Central memory CD8-positive, alpha-beta T cell (primary cell): ENCODE measurements at regions not wholly inside any gene's neighbourhood (a gene's known extent, or its start where the extent isn't known, plus 50 kb on each side); places are given as distances from the start of the nearest gene placed in this dataset.

Experiments
- ATAC-seq: fragments of 150-1000 bp; cut with Tn5 transposase; replicated peaks from 2 replicates; pipeline ENCODE4 v1.10.0; 2022; ENCODE audit warnings: mild to moderate bottlenecking, moderate FRiP score, moderate number of reproducible peaks; ENCODE audit not compliant: poor library complexity, severe bottlenecking; ENCODE audit errors: extremely low read depth
- DNase-seq, 2 donors: peaks; one replicate each; pipeline ENCODE4 v3.0.0; 2021; ENCODE audit warnings: low spot score in 2 of 2
- H3K27ac Mint-ChIP-seq: one replicate; pipeline ENCODE4 v1.8.0; 2022; ENCODE audit warnings: low read depth, mild to moderate bottlenecking, moderate library complexity, mixed read lengths
- H3K27me3 Mint-ChIP-seq: one replicate; pipeline ENCODE4 v1.8.0; 2022; ENCODE audit warnings: mixed read lengths
- H3K36me3 Mint-ChIP-seq: one replicate; pipeline ENCODE4 v1.8.0; 2022; ENCODE audit warnings: mild to moderate bottlenecking, moderate library complexity, mixed read lengths; ENCODE audit not compliant: insufficient read depth
- H3K4me1 Mint-ChIP-seq: one replicate; pipeline ENCODE4 v1.8.0; 2022; ENCODE audit warnings: mixed read lengths
- H3K4me3 Mint-ChIP-seq: one replicate; pipeline ENCODE4 v1.8.0; 2022; ENCODE audit warnings: mild to moderate bottlenecking, moderate library complexity, mixed read lengths
- H3K9me3 Mint-ChIP-seq: one replicate; pipeline ENCODE4 v1.8.0; 2022; ENCODE audit warnings: mixed read lengths

DNA sequence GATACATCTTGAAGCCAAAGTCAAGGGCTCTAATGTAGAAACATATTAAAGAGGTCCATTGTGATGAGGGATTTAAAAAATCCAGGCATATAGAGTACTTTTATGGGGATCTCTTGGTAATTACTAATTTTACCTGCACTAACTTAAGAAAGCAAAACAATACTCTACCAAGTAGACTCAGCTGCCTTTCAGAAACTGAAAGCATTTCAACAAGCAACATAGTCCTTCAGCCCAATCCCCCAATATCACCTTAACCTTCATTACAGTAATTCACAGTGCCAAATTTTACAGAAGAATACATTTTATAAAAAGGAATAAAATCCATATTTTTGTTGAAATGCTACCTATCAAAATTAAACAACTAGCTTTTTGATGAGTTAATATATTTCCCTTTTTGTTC lies 422.9 kb downstream of the DTHD1 start:
- H3K27ac Mint-ChIP-seq = no peak overlapping the region
- no peak overlapping the region for H3K4me3 Mint-ChIP-seq
- H3K9me3 Mint-ChIP-seq = peaks cover 12% of the 10 kb centered on the region
- no peaks in the 10 kb centered on the region for H3K27me3 Mint-ChIP-seq
- H3K36me3 Mint-ChIP-seq = no peaks in the 10 kb centered on the region
- DNase-seq = no peak
- H3K4me1 Mint-ChIP-seq = no peaks in the 10 kb centered on the region
- no peak for ATAC-seq

DNA sequence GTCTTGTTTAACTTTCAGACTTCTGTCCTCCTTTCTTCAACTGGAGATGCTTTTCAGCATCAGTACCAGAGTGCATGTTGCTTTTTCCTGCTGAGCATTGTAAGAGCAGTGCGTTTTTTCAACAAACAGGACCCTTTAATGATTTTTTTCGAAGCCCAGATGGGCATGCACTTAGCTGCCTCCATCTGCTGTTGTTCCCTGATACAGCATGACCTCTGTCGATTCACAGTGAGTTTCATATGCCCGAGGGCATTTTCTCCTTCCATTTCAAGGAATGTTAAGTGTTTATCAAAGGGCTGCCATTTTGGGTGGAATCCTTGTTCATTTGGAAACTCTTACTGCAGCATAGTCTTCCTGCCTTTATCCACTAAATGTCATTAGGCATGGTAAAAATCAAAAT lies 428.6 kb downstream of the DTHD1 start:
- DNase-seq (no peak), ATAC-seq (no peak)
- peaks cover 11% of the 10 kb centered on the region for H3K9me3 Mint-ChIP-seq
- H3K27ac Mint-ChIP-seq = no peak overlapping the region
- H3K4me3 Mint-ChIP-seq = no peak overlapping the region
- no peaks in the 10 kb centered on the region for H3K4me1 Mint-ChIP-seq
- no peaks in the 10 kb centered on the region for H3K27me3 Mint-ChIP-seq
- no peaks in the 10 kb centered on the region for H3K36me3 Mint-ChIP-seq

DNA sequence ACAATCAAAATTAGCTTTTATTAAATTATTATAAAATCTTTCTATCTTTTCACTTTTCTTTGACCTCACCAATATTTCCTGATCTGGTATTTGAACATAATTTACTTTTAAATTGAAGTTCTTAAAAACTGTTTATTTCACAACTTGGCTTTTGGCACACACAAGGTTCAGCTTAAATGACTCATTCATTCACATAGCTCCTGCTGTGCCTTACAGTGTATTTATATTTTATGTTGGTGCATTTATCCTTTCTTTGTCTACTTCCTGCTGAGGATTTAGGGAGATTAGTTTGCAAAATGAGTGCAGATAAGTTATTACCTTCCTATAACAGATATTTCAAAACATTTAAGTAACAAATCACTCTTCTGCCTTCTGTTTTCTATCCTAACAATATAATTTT lies 430.6 kb downstream of the DTHD1 start:
- H3K27ac Mint-ChIP-seq = no peak overlapping the region
- H3K4me1 Mint-ChIP-seq = no peaks in the 10 kb centered on the region
- H3K27me3 Mint-ChIP-seq = no peaks in the 10 kb centered on the region
- peaks cover 11% of the 10 kb centered on the region for H3K9me3 Mint-ChIP-seq
- no peak overlapping the region for H3K4me3 Mint-ChIP-seq
- DNase-seq (no peak), ATAC-seq (no peak)
- H3K36me3 Mint-ChIP-seq = no peaks in the 10 kb centered on the region

DNA sequence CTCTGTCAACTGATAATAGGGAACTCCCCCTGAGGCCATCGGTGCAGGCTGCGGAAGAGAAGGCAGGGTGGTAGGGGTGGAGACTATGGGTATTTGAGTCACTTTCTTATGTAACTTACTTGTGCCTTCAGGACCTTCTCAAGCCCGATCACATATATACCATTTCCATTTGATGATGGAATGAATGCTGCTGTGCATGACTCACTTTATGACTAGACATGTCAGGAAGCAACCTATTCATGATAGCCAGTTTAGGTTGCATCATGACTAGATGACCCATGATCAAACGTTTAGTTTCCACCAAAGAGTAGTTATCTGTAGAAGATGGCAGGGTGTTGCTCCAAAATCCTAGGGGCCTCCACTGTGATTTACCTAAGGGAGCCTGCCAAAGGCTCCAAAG lies 435.5 kb downstream of the DTHD1 start:
- ATAC-seq (no peak), DNase-seq (no peak)
- Mint-ChIP-seq H3K4me3 (no peak overlapping the region), H3K4me1 (no peaks in the 10 kb centered on the region), H3K36me3 (no peaks in the 10 kb centered on the region), H3K27me3 (no peaks in the 10 kb centered on the region), H3K27ac (no peak overlapping the region), H3K9me3 (peaks cover 6% of the 10 kb centered on the region)

DNA sequence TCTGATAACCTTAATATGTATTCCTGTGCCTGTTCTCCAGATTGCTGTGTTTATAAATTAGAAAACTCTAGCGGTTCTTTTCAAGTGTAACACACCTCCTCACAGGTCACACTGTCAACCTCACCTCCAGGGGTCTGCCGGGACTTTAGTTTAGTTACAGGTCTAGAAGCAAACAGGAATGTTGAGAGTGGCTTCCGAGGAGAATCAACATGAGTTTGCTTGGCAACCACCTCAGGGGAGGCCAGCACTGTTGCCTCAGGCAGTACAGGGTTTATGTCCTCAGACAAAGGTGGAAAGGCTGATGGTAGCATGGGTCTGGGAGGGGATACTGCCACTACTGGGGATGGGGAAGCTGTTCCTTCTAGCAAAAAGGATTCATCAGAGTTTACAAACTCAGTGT lies 438.0 kb downstream of the DTHD1 start:
- no peaks in the 10 kb centered on the region for H3K36me3 Mint-ChIP-seq
- ATAC-seq = no peak
- no peak overlapping the region for H3K4me3 Mint-ChIP-seq
- no peaks in the 10 kb centered on the region for H3K27me3 Mint-ChIP-seq
- H3K4me1 Mint-ChIP-seq = no peaks in the 10 kb centered on the region
- peaks cover 3% of the 10 kb centered on the region for H3K9me3 Mint-ChIP-seq
- no peak overlapping the region for H3K27ac Mint-ChIP-seq
- no peak for DNase-seq

DNA sequence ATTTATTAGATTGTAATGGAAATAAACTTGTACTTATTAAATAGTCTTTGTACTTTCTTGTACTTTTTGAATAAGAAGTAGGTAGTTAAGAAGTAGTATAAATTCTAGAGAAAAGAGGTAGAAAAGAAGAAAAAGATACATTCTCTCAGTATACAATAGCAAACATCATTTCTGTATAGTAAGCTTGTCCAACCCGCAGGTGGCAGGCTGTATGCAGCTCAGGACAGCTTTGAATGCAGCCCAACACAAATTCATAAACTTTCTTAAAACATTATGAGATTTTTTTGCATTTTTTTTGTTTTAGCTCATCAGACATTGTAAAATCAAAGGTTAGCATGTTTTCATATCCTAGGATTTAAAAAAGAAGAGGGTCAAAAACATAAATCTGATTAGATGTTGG lies 441.6 kb downstream of the DTHD1 start:
- H3K9me3 Mint-ChIP-seq = peaks cover 5% of the 10 kb centered on the region
- H3K4me1 Mint-ChIP-seq = no peaks in the 10 kb centered on the region
- no peak for ATAC-seq
- no peak overlapping the region for H3K27ac Mint-ChIP-seq
- DNase-seq = no peak
- H3K36me3 Mint-ChIP-seq = no peaks in the 10 kb centered on the region
- H3K4me3 Mint-ChIP-seq = no peak overlapping the region
- H3K27me3 Mint-ChIP-seq = no peaks in the 10 kb centered on the region

DNA sequence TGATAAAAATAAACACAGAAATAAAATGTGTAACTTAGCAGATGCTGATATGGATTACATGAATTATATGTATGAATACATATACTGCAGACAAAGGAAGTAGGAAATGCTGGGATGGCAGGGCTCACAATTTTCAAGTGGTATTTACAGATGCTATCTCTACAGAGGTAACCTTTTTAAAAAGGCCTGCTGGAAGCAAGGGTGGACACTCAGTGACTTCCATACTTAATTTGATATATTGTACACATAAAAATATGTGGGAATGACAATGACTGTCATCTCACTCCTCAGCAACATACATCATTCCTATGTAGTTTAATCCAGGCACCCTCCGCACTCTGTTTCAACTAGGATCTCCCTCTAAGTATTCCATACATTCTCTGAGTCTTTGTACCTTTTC lies 452.9 kb downstream of the DTHD1 start:
- DNase-seq (no peak), ATAC-seq (no peak)
- Mint-ChIP-seq H3K27me3 (no peaks in the 10 kb centered on the region), H3K27ac (no peak overlapping the region), H3K9me3 (peaks cover 6% of the 10 kb centered on the region), H3K36me3 (no peaks in the 10 kb centered on the region), H3K4me1 (no peaks in the 10 kb centered on the region), H3K4me3 (no peak overlapping the region)

DNA sequence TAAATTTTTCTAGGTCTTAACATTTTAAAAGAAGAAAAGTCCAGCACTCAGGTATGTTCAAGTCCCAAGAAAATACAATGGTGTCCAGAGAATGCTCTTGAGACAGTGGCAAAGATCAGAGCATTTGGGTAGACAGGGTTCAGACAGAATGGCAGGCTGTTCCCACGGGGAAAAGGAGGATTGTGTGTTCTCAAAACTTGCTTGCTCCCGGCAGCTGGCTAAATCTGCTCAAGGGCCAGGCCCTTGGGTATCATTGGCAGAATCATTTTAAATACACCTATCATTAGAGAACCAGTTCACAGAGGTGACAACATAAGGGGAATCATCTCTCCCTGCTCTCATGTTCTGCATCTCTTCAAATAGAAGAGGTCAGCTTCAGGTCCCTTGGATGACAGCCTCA lies 456.3 kb downstream of the DTHD1 start:
- ATAC-seq (no peak), DNase-seq (no peak)
- Mint-ChIP-seq H3K27me3 (no peaks in the 10 kb centered on the region), H3K4me1 (no peaks in the 10 kb centered on the region), H3K36me3 (no peaks in the 10 kb centered on the region), H3K27ac (no peak overlapping the region), H3K9me3 (no peaks in the 10 kb centered on the region), H3K4me3 (no peak overlapping the region)

DNA sequence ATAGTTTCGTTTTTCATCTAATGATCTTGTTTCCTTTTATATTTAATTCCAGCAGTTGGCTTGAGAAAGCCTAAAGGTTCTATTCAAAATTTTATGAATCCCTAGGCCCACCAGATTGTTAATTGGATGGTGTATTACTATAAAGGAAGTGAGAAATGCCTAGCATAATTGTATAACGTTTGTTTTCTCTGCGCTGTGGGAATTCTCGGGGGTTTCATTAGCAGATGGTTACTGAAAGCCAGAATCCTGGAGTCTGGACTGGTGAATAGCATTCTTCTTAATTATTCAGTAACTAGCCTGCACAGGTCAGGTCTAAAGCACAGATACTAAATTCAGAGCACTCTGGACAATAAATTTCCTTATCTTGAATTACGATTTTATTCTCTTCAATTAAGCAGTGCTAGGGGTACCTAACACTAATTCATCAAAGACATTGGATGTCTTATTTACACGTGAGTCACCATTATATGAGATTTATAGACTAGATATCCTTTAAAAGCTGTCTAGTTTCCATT lies 459.4 kb downstream of the DTHD1 start:
- H3K9me3 Mint-ChIP-seq = no peaks in the 10 kb centered on the region
- no peaks in the 10 kb centered on the region for H3K36me3 Mint-ChIP-seq
- H3K4me3 Mint-ChIP-seq = no peak overlapping the region
- ATAC-seq = no peak
- no peaks in the 10 kb centered on the region for H3K27me3 Mint-ChIP-seq
- H3K27ac Mint-ChIP-seq = no peak overlapping the region
- H3K4me1 Mint-ChIP-seq = no peaks in the 10 kb centered on the region
- no peak for DNase-seq

DNA sequence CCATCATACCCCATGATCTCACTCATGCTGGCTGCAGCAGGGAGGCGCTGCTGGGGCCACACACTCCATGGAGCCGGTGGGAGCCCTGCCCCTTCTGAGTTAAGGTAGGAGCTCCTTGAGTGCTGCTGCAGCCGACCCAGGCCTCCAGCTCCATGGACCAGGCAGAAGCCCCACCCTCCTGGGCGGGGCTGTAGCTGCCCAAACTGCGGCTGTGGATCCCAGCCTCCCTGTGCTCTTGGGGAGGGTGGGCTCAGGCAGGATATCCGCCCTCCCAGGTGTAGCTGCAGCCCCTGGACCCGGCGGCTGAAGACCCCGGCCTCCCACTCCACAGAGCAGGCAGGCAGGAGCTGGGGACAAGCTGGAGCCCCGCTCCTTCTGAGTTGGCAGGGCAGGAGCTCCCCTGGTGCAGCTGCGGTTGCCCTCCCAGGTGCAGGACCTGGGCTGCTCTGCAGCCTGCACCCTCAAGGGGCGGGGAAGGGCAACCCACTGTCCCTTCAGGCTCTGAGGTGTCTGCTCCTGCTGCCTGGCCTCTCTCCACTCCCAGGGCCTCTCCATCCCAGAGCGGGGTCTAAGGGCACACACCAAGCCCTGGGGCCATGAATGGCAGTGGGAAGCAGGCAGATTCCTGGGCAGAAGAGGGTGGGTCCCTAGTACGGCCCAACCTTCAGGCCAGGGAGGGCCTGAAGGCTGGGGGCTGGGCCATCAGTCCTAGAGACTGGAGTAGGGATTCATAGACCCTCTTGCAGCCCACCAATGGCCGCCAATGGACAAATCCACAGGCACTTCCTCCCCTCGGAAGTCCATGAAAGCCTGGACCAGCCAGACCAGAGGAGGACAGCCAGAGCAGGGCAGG lies 466.1 kb downstream of the DTHD1 start:
- DNase-seq (no peak), ATAC-seq (no peak)
- Mint-ChIP-seq H3K27ac (no peak overlapping the region), H3K36me3 (no peaks in the 10 kb centered on the region), H3K4me1 (no peaks in the 10 kb centered on the region), H3K9me3 (no peaks in the 10 kb centered on the region), H3K4me3 (no peak overlapping the region), H3K27me3 (no peaks in the 10 kb centered on the region)

DNA sequence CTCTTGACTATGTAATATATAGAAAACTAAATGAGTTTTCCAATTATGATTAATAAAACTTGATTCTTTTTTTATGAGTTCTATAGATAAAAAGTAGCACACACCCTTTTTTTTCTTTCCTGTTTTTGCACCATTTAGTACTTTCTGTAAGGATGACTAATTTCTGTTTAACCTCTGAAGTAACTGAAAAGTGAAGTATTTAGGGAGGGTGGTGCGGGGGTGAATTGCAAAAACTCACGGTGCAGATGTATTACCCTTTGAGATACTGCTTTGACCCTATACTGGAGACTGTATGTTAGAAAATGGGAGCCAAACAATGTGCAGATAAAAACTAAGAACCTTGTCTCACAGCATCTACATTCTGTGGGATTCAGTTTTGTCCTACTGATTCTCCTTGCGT lies 471.6 kb downstream of the DTHD1 start:
- H3K27ac Mint-ChIP-seq = no peak overlapping the region
- ATAC-seq = no peak
- DNase-seq = no peak
- H3K36me3 Mint-ChIP-seq = no peaks in the 10 kb centered on the region
- H3K4me1 Mint-ChIP-seq = no peaks in the 10 kb centered on the region
- no peak overlapping the region for H3K4me3 Mint-ChIP-seq
- no peaks in the 10 kb centered on the region for H3K27me3 Mint-ChIP-seq
- peaks cover 2% of the 10 kb centered on the region for H3K9me3 Mint-ChIP-seq

DNA sequence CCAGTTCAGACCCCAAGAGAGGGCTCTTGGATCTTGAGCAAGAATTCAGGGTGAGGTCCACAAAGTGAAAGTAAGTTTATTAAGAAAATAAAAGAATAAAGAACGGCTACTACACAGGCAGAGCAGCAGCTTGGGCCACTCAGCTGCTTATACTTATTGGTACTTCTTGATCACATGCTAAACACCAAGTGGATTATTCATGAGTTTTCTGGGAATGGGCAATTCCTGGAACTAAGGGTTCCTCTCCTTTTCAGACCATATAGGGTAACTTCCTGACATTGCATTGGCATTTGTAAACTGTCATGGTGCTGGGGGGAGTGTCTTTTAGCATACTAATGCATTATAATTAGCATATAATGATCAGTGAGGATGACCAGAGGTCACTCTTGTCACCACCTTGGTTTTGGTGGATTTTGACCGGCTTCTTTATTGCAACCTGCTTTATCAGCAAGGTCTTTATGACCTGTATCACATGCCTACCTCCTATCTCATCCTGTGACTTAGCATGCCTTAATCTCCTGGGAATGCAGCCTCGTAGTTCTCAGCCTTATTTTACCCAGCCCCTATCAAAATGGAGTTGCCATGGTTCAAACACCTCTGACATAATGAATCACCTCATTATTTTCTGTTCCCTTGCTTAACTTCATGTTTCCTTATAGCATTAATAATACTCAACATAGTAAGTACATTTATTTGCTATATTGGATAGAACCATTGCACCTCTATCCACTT lies 476.3 kb downstream of the DTHD1 start:
- H3K4me3 Mint-ChIP-seq = no peak overlapping the region
- no peak overlapping the region for H3K27ac Mint-ChIP-seq
- H3K27me3 Mint-ChIP-seq = no peaks in the 10 kb centered on the region
- no peak for ATAC-seq
- no peak for DNase-seq
- H3K36me3 Mint-ChIP-seq = no peaks in the 10 kb centered on the region
- no peaks in the 10 kb centered on the region for H3K4me1 Mint-ChIP-seq
- H3K9me3 Mint-ChIP-seq = peaks cover 19% of the 10 kb centered on the region
